Mesenteric fat pad (tissue), 1 donor: ENCODE measurements at regions not wholly inside any gene's neighbourhood (a gene's known extent, or its start where the extent isn't known, plus 50 kb on each side); places are given as distances from the start of the nearest gene placed in this dataset.
"Not testable (repeated sequence)": the region's sequence is repeated elsewhere in the genome, so short reads cannot be mapped to it uniquely, and the experiment has no call there.

Source experiments
- DNase-seq: peaks from one replicate; pipeline ENCODE4 v3.0.0-alpha.2; 2020; ENCODE audit warnings: low spot score
- donor health status: DM: yes; HTN: yes; CAD: no.

- DNase-seq = no peak
These were observed 106.5 kb downstream of the KLF13 start for GRCh38 chr15:31433091-31433490.

GRCh38 chr15:31433574-31433973, 106.9 kb downstream of the KLF13 start:
- no peak for DNase-seq

- DNase-seq = no peak
These were observed 107.6 kb downstream of the KLF13 start for GRCh38 chr15:31434275-31434587.

DNA sequence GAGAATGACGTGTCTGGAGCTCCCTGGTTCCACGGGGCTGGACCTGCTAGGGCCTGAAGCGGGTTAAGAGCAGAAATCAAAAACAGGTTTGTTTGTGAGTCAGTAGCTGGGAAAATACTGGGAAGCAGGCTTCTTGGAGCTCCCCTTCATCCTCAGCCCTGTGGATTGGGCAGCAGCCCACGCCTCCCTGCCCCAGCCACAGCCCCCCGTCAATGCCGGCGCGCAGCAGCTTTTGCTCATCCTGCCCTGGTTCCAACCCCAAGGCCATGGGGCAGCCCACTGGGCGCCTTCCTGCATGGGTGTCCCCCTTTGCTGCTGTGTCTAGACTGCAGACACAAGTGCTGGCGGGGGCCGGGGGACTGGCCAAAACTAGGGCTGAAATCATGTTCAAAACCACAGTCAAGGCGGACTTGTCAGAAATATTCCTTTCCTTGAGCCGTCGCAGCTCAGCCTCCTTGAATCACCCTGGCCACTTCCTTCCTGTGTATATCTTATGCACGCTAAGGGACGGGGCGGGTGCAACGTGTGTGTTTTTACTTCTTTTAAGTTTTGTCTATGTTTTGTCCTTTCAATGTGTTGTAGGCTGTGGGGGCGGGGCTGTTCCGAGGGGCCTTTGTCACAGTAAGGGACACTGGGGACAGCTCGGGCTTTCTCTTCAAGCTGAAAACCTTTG, 108.1 kb downstream of the KLF13 start:
- no peak for DNase-seq

DNA sequence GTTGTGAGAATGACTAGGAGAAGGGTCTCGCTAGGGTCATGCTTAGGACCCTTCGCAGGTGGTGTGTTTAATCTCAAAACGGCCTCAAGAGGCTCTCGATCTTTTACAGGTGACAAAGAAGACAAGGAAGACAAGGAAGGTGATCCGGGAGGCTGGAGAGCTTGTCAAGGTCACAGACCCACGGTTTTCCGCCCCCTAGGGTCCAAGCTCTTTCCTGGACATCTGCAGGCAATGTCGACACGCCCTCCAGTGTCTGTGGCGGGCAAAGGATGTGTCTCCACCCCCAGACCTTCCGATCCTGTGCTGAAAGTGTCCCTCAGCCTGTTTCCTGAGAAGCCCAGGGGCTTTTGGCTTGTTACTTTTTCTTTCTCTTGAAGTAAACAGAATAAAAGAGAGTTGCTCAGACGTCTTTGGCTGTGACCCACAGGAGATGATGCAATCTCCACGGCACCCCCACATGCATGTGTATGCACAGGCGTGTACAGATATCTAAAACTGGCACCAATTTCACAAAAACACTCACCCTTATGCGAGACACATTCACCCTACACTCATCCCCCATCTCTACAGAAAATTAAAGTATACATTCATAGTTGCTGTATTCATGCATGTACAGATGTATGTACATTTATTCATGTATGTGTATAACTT, 108.8 kb downstream of the KLF13 start:
- DNase-seq = no peak

DNA sequence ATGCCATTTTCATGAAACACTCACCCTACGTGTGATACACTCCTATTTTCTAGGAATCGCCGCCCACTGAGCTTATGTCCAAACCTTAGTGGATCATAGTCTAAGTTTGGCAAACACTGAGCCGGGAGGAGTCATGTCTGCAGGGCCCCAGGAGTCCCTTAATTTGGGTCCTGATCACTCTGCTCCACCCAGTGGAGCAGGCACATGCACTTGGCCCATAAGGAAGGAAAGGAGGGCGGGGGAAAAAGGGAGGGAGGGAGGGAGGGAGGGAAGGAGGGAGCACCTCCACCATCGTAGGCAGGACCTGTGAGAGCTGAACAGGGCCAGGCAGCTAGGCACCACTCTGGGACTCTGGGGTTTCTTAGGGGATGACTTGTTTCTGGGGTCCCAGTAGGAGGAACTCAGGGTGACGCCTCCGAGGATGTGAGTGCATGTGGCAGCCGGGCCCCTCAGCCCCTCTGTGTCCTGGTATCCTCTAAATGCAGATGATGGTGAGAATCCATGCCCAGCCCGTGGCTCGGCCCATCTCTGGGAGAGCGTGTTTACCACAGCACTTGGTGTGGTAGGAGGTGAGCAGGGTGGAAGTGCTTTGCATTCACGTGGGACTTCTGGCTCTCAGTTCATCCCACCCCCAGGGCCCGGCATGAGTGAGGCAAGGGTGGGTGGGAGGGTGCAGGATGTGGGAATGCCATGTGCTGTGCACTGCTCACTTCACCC, 109.4 kb downstream of the KLF13 start:
- no peak for DNase-seq

DNA sequence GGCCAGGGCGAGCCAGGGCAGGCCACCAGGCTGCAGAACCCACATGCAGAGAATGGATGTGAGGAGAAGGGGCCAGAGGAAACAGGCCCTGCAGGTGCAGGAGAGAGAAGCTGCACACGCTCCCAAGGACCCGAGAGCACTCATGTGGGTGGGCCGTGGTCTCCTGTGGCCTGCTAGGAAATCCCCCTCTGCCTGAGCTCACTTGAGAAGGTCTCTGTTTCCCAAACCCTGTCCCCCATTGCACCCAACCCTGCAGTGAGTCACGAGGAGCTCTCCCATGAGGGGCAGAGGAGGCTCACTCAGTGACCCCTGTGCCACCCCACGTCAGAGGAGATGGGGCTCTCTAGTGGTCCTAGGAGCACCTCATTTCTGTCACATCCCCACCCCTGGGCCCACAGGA, 111.1 kb downstream of the KLF13 start:
- no peak for DNase-seq

DNA sequence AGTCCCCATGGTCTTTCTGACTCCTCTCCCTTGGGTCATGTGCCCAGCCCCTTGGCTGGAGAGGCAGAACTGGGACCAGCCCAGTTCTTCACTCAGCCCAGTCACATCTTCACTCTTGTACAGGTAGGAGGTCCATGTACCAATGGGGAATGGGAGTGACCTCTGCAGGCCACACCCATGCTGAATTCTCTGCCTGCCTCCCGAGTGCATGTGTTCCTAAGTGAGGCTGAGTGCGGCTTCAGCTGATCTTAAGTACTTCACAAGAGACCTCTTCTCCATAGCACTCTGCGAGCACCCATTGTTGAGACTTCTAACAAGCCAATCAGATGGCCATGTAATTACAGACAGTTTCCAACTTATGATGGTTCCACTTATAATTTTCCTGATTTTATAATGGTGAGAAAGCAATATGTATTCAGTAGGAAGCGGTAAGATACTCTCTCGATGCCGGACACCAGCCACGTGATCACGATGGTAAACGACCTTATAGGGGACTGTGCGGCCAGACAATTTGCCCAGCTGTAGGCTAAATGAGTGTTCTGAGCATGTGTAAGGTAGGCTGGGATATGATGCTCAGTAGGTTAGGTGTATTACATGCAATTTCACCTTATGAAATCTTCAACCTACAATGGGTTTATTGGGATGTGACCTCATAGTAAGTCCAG, 112.1 kb downstream of the KLF13 start:
- no peak for DNase-seq

GRCh38 chr15:31439328-31439727, 112.7 kb downstream of the KLF13 start:
- no peak for DNase-seq

DNA sequence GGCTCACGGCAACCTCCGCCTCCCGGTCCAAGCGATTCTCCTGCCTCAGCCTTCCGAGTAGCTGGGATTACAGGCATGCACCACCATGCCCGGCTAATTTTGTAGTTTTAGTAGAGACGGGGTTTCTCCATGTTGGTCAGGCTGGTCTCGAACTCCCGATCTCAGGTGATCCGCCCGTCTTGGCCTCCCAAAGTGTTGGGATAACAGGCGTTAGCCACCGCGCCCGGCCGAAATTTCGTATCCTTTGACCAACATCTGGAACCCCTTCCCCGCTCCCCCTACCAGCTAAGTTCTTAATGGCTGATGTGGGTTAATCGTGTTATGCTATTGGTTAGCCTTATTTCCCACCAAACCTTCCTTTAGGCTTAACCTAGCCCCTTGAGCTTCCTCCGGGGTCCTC, 113.6 kb downstream of the KLF13 start:
- DNase-seq = not testable (repeated sequence)

DNA sequence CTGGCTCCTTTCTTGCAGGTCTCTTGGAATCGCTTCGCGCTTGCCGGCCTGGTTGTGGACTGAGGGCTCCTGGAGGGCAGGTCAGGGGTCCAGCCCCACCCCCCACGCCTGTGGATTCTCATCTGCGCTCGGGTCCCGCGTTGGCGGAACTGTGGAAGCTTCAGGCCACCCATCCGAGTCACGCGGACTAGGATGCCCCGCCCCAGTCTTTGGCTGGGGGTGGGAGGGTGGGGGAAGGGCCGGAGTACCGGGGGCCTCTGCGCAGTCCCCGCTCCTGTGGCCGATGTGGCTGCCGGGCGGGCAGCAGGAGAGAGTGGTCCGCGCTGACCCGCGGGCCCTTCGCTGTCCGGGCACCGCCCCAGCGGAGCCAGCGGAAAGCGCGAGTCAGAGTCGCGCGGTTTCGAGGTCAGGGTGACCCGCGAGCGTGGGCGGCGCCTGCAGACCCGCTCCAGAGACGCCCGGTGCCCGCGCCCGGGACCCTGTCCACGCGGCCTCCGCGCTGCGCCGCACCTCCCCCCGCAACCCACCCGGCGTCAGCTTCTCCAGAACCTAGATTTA, 114.2 kb downstream of the KLF13 start:
- DNase-seq = no peak

DNA sequence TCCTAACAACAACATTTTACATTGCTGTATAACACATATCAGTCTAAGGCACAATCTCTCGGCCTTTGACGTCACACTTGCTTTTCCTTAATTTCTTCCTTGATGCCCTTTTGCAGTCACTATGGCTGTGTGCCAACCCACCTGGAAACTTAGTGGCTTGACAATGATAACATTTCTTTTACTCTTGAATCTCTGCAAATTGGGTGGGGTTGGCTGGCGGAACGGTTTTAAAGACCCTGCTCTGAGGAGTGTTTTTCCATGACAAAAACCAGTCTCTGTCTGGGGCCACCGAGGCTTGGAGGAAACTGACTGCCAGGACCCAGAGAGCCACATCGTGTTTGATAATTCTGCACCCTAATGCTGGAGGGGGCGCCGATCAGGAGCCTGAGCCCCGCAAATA, 115.6 kb downstream of the KLF13 start:
- no peak for DNase-seq

DNA sequence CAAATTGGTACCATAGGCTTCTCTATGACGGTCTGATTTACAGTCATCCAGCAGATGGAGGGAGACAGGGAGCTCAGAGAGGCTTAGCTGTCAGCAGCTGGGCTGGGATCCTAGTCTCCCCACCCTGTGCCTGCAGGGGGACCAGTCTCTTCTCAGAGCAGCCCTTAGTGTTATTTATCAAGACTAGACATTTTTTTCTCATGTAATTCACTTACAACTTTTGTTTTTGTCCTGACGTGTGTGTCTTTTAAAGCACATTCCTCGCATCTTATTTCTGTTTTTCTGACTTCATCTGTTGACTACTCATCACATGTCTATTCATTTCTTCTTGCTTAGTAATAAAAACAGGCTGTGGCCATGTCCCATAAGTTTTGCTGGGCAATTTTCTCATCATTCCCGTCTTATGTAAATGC, 116.1 kb downstream of the KLF13 start:
- DNase-seq = no peak

GRCh38 chr15:31444844-31445243, 118.2 kb downstream of the KLF13 start:
- DNase-seq = no peak

DNA sequence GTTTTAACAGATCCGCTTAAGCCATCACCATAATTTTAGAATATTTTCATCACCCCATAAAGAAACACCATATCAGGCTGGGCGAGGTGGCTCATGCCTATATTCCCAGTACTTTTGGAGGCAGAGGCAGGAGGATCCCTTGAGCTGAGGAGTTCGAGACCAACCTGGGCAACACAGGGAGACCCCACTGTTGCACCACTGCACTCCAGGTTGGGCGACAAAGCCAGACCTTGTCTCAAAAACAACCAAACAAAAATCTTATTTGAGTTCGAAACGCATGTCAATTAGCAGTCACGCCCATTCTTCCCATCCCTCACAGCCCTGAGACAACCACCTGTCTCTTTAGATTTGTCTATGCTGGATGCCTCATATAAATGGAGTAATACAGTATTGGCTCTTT, 119.9 kb downstream of the KLF13 start:
- DNase-seq = no peak

DNA sequence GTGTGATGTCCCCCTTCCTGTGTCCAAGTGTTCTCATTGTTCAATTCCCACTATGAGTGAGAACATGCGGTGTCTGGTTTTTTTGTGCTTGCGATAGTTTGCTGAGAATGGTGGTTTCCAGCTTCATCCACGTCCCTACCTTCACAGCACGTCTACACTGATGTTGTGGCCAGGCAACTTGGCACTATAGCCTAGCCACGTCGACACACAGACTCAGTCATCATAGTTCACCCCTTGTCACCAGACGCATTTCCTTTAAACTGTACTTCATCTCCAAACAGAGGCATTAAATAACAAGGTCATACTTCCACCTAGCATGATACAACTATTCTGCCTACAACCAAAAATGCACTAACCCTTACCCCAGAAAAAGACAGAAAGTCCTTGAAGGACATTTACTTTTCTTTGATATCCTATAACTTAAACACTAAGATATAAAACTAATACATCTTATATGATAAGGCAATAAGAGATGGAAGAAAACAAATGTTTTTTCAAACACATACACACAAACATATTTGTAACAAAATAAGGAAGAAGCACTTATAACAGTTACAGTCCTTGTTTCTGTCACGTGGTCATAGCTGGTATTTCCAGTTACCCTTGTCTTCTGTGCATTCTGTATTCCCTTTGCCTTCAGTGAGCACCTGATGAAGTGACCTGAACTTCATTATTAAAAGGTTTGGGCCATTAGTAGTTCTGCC, 121.4 kb downstream of the KLF13 start:
- DNase-seq = no peak

DNA sequence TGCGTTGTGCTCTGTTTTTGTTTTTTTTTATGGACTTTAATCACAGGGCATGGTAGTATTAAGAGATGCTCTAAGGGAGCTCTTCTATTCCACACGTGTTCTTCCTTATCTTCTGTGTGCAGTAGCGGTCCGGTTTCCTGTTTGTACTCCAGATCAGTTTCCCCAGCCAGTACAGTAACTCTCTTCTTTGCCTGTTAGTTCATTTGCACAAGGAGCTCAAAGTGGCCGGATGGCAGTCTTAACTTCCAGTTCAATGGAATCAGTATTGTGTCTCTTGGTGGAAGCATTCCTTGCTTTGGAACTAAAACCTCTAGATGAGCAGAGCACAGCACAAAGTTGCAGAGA, 122.0 kb downstream of the KLF13 start:
- DNase-seq = no peak

DNA sequence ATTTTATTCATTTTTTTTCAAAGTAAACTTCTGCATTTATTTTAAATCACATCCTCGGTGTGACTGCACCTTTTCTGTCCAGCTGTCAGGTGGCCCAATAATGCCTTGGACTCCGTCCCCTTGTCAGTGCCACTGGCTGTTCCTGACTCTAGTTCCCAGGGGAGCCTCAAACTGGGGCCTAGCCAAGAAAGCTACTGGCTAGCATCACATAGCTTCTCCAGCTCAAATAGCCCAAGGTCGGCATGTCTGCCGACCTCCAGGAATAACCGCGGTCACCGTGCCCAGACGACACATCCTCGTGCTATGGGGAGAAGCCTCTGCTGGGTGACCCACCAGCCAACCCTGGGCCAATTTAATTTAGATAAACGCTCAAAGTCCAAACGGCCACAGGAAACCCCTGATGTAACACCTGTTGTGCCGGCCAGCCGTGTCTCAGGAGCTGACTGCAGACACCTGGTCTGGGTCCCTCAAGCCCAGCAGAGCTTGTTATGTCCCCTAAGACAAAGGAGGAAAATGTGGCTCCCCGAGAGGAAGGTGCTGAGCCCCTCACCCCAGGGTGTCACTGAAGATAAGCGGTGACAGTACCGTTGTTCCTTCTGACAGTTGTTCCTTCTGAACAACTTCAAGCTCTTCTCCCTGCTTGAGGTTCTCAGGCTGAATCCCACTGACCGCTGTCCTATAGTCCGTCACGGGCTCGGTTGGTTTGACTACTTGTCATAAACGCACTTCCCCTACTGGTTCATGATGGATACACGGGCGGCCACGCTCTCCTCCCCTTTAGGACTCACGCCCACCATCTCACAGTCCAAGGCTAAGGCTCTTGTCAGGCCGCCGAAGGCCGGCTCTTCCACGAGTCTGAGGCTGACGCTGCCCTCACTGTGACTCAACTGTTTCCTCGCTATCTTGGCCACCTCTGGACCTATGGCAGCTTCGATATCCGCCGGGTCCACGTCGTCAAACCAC, 126.2 kb downstream of the KLF13 start:
- no peak for DNase-seq

DNA sequence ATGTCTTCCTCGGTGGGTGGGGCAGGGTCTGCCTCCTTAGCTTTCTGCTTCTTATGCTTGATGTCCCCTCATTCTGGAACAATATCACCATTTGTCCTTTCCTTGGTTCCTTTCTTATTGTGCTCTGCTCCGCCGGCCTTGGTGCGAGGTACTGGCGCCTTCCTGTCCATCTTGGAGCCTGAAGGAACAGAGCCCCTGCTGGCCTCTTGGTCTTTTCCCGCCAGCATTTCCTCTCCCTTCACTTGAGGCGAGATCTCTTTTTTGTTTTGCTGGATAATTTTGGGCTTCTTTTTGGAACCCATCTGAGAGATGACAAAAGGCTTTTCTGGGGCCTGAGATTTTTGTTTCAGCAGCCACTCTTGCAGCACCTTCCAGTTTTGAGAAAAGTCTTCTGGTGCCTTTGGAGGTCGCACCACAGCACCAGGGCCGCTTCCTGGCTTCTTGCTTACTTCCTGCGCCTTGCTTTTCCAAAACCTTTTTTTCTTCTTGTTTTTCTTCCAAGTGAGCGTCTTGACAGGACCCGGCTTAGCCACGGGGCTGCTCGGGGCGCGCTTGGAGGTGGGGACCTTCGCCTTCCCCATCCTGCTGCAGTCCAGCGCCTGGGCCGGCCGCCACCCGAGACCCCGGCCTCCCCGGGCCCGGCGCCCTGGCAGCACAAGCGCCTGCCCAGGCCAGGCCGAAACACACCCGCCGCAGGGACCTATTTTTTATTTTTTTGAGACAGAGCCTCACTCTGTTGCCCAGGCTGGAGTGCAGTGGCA, 127.1 kb downstream of the KLF13 start:
- no peak for DNase-seq

- no peak for DNase-seq
These were observed 128.9 kb downstream of the KLF13 start for GRCh38 chr15:31455499-31455898.
